ENCODE measurements at regions not wholly inside any gene's neighbourhood (a gene's known extent, or its start where the extent isn't known, plus 50 kb on each side); places are given as distances from the start of the nearest gene placed in this dataset.

DNA sequence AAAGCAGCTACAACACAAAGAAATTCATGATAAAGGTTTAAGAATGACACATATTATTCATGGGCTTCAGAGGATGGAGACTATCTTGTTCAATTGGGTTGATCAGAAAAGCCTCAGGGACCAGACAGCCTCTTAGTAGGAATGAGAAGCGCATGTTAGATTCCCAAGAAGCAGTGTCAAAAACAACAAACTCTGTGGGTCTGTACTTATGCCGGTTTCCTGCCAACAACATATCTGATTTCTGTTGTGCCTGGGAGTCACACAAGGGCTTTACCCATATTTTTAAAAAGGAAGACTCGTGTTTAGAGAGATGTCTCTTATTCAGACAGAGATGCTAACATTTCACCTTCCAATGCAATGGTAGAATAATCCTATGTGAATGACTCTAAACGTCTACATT is 2180.6 kb upstream of the CELF4 start:
- DNase-seq (ENCODE audit: low read depth) = no peak

- DNase-seq (ENCODE audit: low read depth) = no peak
Measured at GRCh38 chr18:39743463-39743862, 2177.9 kb upstream of the CELF4 start.

DNA sequence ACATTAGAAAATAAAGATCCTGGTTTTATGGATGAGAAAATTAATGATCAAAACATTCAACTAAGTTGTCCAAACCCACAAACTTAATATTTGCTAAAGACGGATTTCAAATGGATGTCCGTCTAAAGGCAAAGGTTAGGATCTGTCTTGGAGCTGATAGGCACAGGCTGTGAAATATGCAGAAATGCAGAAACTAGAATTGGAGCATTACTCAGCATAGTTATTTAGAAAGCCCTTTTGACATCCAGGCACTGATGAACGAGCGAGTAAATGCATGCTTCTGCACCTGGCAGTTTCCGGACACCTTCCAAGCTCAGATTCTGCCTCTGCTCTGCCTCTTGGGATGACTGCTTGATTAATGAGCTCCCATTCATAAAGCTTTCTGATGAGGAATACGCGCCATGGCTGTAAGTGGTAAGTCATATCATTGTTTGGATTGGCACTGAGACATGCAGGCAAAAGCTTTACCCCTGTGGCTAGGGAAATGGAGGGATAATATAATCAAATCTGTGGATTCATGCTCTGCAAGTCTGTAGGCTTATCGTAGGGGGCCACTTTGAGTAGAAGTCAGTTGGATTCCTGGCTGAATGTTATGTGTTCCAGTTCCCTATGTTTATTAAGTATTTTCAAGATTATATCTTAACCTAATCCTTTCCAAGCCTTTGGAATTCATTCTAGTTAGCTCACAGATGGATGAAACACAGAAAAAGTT is 2176.3 kb upstream of the CELF4 start:
- DNase-seq (ENCODE audit: low read depth) = no peak

DNA sequence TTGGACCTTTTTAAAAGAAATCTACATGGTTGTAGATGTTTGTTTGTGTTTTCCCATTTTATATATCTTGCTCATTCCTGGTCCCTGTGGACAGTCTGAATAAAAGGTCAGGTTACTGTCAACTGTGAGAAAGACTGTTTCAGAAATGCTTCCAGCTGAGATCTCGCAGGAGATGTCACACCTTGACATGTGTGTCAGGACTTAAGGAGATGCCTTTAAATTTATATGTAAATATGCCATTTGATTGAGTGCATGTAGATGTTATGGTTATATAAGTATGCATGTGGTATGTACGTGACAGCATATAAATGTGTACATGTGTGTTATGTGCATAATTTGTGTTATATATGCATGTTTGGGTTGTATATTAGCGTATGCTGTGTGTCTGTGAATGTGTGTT is 2172.3 kb upstream of the CELF4 start:
- DNase-seq (ENCODE audit: low read depth) = no peak

DNA sequence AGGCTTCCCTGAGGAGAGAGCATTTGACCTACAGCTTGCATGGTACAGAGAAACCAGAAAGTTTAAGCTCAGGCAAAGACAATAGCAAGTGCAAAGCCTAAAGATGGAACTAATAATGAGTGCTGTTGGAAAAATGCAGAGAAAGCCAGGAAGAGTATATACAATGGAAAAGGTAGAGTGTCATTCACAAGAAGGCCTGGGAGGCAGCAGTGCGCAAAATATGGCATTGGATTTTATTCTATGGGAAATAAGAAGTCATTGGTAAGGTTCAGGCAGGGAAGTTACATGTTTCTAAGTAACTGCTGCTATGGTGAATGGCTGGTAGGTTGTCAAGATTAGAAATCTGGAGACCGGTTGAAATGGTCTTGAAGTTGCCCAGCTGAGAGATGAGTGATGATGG is 2167.3 kb upstream of the CELF4 start:
- no peak for DNase-seq (ENCODE audit: low read depth)

DNA sequence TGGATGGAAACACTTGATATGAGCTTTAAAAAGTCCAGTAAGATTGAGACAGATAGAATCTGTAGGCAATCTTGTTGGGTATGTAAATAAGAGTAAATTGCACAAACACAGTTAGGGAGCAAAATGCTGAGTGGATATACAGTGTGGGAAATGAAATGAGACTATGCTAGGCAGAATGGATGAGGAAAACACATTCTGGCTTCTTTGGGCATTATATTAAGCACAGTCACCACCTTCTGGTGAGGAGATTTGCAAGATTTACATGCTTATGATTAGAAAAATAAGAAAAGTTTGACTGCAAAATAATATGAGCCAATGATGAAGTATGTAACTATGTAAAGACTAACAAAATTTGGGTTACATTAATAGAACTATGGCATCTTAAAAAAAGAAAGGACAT is 2165.0 kb upstream of the CELF4 start:
- DNase-seq (ENCODE audit: low read depth) = no peak

DNA sequence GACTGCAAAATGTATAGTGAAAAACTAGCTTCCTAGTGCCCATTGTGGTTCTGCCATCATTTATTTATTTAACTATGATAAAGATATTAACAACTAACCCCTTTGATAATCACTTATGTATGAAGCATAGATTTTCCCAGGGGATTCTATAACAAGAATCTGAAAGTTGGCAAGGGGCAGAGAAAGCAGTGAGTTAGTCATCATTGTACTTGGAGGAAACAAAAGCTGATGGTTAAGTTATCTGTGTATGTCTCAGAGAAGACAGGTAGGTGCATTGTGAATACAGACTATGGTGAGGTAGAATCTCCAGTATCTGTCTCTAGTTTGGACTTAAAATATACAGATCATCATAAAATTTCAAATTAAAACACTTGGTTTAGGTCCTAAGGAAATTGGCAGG is 2159.1 kb upstream of the CELF4 start:
- no peak for DNase-seq (ENCODE audit: low read depth)

GRCh38 chr18:39721712-39722111 is 2156.1 kb upstream of the CELF4 start:
- no peak for DNase-seq (ENCODE audit: low read depth)

DNA sequence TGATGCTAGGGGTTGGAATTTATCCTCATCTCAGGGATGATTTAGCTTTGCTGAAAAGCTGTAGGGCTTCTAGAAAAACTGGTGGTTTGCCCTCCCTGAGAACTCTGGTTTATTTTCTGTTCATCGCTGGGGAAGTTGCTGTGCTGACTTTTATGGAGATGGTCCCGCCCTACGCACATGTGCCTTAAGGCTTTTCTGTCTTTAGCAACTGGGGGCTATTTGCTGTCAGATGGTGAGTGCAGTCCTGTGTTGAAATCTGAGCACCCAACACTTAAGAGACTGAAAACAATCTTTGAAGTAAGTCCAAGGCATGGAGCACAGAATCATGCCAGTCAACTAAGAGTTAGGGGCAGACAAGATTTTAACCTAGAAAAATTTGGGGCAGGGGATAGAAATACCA is 2148.4 kb upstream of the CELF4 start:
- no peak for DNase-seq (ENCODE audit: low read depth)

GRCh38 chr18:39711701-39712100 is 2146.1 kb upstream of the CELF4 start:
- no peak for DNase-seq (ENCODE audit: low read depth)

DNA sequence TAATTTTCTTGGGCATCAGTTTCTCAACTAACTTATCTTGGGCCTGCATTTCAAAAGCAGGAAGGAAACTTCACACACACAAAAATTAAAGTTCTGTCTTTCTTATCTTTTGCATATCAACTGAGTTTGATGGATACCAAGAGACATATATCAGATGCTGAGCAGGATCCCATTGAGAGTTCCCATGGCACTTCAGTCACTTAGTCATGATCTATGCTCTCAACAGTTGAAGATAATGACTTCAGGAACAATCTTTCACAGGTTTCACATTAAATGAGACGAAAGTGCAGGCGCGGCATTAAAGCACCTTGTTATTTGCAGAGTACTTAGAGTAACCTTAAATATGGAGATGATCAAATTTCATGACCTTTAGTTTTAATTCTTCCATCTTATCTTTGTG is 2139.8 kb upstream of the CELF4 start:
- no peak for DNase-seq (ENCODE audit: low read depth)

- DNase-seq (ENCODE audit: low read depth) = no peak
Measured at GRCh38 chr18:39702888-39703287, 2137.3 kb upstream of the CELF4 start.

DNA sequence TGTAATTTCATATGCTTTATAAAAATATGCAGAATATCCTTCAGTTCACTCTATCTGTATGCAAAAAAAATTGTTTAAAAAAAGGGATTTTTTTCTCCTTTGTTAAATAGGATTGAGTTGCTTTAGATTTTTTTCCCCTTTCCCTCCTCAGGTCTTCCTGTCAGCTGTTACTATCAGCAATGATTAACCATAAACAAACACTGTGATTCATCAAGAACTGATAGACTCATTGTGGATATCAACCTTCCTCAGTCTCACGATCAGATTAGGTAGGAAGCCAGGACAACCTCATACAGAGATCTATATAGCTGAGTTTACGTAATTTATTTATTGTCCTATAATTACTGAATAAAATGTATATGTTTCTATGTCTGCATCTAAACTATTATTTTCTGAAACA is 2136.2 kb upstream of the CELF4 start:
- no peak for DNase-seq (ENCODE audit: low read depth)

DNA sequence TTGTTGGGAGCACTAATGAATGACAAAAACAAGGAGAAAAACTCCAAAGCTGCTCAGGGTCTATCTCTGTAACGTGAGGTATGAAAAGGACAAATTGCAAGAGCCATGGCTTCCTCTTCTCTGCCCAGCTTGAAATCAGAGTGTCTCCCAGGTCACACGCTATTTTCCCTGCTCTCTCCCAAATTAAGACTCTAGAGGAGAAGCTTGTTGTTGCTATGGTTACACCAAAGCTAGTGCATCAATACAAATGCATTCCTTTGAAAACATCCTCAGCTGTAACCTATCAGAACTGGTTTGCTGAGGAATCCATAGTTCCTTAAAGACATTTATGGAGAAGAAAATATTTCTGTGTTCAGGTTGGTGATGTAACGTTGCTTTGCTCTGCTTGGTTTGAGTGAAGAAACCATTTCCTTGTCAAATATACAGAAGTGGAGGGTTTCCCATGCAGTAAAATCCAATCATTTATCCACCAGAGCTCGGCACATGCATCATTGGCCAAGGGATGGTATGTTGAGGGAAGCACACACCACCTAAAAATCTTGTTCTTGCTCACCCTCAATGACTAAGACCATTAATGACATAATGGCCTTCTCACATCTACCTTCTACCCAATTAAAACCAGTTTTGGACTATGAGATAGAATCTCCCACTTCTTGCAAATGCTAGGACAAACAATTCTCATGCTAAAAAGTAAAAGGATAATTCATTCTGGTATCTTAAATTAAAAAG is 2135.6 kb upstream of the CELF4 start:
- no peak for DNase-seq (ENCODE audit: low read depth)

- DNase-seq (ENCODE audit: low read depth) = no peak
Measured at GRCh38 chr18:39699340-39699964, 2133.9 kb upstream of the CELF4 start.

DNA sequence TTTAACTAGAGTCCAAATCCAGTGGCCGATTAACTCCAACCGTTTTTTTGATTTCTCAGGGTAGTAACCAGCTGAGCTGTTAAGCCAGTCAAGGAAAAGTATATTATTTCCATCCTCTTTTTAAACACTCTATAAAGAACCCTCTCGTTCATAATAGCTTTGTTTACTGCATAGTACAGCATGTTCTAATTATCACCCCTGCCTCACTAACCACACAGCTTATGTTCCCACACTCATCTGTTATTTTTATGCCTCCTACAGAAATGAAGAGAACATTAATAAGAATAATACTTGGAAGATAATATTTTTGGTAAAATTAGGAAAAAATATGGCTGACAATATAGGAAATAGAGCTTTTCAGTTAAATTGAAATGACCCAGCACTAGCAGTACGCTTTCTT is 2132.8 kb upstream of the CELF4 start:
- DNase-seq (ENCODE audit: low read depth) = no peak

- DNase-seq (ENCODE audit: low read depth) = no peak
Measured at GRCh38 chr18:39693359-39693758, 2127.8 kb upstream of the CELF4 start.

- DNase-seq (ENCODE audit: low read depth) = no peak
Measured at GRCh38 chr18:39692367-39693015, 2126.9 kb upstream of the CELF4 start.

- DNase-seq (ENCODE audit: low read depth) = no peak
Measured at GRCh38 chr18:39685303-39685902, 2119.8 kb upstream of the CELF4 start.

DNA sequence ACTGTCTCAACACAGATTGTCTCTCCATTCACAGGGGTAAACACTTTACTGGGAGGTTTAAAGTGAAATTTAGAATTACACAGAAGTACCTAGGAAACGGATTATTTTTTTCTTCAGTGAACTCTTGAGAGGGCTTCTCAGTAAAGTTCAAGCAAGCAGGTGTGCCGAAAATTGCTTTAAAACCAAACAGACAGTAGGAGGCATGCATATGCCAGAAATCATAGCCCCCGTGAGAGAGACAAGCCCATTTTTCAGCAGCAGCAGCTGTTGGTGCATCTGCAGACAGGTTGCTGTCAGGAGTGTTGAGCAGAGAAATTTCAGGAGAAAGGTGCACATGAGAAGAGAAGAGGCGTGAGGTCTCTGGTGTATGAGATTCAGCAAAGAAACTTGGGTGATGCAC is 2115.5 kb upstream of the CELF4 start:
- no peak for DNase-seq (ENCODE audit: low read depth)

- DNase-seq (ENCODE audit: low read depth) = no peak
Measured at GRCh38 chr18:39675906-39676305, 2110.3 kb upstream of the CELF4 start.

DNA sequence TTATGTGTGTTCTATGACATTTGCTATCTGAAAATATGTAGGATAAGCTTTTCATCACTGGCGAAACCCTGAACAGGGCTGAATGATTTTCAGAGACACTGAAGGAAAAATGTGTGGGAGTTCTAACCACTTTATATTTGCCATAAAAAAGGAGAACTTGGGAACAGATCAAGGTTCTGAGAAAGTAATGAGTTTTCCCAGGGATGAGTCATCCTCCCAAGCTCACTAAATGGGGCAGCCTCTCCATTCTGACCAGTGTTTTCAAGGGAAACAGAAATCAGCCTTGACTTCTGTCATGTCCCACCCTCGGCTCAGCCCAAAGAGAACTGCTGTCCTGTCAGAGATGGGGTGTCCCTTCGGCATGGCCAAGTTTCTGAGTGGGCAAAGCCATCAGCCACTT is 2109.8 kb upstream of the CELF4 start:
- no peak for DNase-seq (ENCODE audit: low read depth)

GRCh38 chr18:39672171-39672570 is 2106.6 kb upstream of the CELF4 start:
- DNase-seq (ENCODE audit: low read depth) = no peak

Measured in stimulated activated CD4-positive, alpha-beta T cell treated with anti-CD3 and anti-CD28 coated beads, Interleukin-2, amount 100 ng/mL, for 4 hours (primary cell).